Breast epithelium (tissue), 3 donors: ENCODE measurements at regions not wholly inside any gene's neighbourhood (a gene's known extent, or its start where the extent isn't known, plus 50 kb on each side); places are given as distances from the start of the nearest gene placed in this dataset.

Source experiments
- CTCF ChIP-seq, 3 donors: fragments of 450-650 bp; IDR thresholded peaks; one replicate each; pipeline ENCODE4 v1.5.1; 2016 to 2017; ENCODE audit warnings: antibody characterized with exemption in 3 of 3, mild to moderate bottlenecking in 3 of 3, moderate library complexity in 3 of 3
- POLR2AphosphoS5 ChIP-seq, 3 donors: sonication (generic); formaldehyde crosslinking; IDR thresholded peaks; one replicate each; pipeline ENCODE4 v1.6.1; 2017; ENCODE audit warnings: antibody characterized with exemption in 3 of 3

GRCh38 chr2:8215982-8216381 is 465.9 kb upstream of the ID2 start:
- no peak for TF ChIP-seq CTCF (IDR thresholded peaks at IDR 0.05)
- no peak for TF ChIP-seq POLR2AphosphoS5 (IDR thresholded peaks at IDR 0.05)
